HG02885 (cell line): ENCODE measurements at regions not wholly inside any gene's neighbourhood (a gene's known extent, or its start where the extent isn't known, plus 50 kb on each side); places are given as distances from the start of the nearest gene placed in this dataset.
"Not testable (repeated sequence)": the region's sequence is repeated elsewhere in the genome, so short reads cannot be mapped to it uniquely, and the experiment has no call there.

Experiments
- ATAC-seq: cut with Tn5 transposase; IDR thresholded peaks from one replicate; pipeline ENCODE4 v1.9.1; 2021; ENCODE audit warnings: mild to moderate bottlenecking; ENCODE audit not compliant: unreplicated experiment, poor library complexity

- no peak for ATAC-seq
Measured at GRCh38 chr2:7847321-7847720, 834.5 kb upstream of the ID2 start.

DNA sequence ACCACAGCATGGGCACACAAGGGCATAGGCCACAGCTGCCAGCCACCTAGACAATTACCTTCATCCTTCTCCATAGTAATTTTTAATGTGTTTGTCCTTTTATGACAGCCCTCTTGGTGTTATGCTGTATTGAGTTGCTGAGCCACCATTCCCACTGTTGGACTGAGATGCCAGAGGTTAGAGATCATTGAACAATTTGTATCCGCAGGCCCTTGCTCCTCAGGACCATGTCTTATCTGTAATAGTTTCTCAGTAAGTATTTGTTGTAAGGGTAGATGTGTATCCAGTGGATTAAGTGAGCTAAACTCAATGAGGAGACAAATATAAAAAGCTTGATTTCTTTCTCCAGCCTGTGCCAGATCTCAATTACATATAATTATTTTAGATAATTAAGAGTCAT is 832.8 kb upstream of the ID2 start:
- ATAC-seq = no peak

- no peak for ATAC-seq
Measured at GRCh38 chr2:7849531-7849930, 832.3 kb upstream of the ID2 start.

- ATAC-seq = no peak
Measured at GRCh38 chr2:7852546-7852945, 829.3 kb upstream of the ID2 start.

- ATAC-seq = no peak
Measured at GRCh38 chr2:7857904-7858303, 824.0 kb upstream of the ID2 start.

- no peak for ATAC-seq
Measured at GRCh38 chr2:7858624-7859023, 823.2 kb upstream of the ID2 start.

- ATAC-seq = no peak
Measured at GRCh38 chr2:7860693-7861092, 821.2 kb upstream of the ID2 start.

- no peak for ATAC-seq
Measured at GRCh38 chr2:7861910-7862702, 819.8 kb upstream of the ID2 start.

GRCh38 chr2:7866104-7866503 is 815.8 kb upstream of the ID2 start:
- no peak for ATAC-seq

GRCh38 chr2:7866825-7867224 is 815.0 kb upstream of the ID2 start:
- no peak for ATAC-seq

DNA sequence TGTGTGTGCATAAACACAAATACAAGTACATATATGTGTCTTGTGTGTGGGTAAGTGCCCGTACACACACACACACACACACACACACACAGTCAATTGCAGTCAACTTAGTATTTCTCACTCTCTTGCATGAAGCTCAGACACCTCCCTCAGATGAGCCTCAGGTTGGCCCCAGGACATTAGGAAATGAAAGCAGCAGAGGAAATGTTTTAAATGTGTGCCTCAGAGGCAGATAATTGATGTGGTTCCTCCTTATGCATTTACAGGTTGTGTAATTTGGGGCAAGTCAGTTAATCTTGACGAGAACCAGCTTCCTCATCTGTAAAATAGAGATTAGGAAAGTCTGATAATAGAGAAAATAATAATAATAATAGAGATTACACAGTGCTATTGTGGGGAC is 814.0 kb upstream of the ID2 start:
- no peak for ATAC-seq

DNA sequence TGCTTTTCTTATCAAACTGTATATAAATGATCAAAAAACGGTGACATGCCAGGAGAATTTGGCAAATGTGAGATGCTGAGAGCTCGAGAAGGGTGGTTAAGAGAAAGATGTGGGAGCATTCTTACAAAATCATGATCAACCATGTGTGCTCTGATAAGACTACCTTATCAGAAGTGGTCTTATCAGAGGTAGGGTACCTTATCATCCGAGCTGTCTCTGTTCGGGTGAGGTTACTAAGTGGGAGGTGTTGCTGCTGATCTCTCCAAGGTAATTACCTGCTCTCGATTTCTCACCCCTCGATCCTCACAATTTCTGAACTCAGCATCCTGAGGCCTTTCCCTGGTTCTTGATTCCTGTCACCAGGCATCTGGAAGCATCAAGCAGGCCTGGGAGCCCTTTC is 813.0 kb upstream of the ID2 start:
- no peak for ATAC-seq

DNA sequence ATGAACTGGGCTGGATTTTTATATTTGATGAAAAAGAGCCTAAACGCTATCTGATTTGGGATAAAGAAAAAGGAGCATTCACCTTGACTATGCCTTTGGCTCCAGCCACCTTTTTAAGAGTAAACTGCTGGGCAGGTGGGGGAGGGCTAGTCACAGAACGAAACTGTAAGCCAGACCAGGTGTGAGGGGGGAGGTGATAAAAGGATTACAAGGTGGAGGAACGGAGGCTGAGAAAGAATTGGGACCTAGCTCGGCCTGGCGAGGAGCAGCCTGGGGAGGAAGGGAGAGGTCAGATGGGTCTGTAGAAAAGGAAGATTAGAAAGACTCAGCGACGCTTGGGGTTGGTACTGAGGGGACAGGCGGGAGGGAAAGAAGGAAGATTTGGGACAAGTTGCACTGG is 805.4 kb upstream of the ID2 start:
- not testable (repeated sequence) for ATAC-seq

DNA sequence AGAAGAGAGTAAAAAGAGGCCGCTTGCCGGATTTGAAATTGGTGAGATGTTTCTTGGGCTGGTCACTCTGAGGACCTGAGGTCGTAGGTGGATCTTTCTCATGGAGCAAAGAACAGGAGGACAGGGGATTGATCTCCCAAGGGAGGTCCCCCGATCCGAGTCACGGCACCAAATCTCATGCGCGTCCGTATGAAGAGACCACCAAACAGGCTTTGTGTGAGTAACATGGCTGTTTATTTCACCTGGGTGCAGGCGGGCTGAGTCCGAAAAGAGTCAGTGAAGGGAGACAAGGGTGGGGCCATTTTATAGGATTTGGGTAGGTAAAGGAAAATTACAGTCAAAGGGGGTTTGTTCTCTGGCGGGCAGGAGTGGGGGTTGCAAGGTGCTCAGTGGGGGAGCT is 803.6 kb upstream of the ID2 start:
- not testable (repeated sequence) for ATAC-seq

- no peak for ATAC-seq
Measured at GRCh38 chr2:7878786-7879482, 802.9 kb upstream of the ID2 start.

- no peak for ATAC-seq
Measured at GRCh38 chr2:7879483-7879835, 802.4 kb upstream of the ID2 start.

DNA sequence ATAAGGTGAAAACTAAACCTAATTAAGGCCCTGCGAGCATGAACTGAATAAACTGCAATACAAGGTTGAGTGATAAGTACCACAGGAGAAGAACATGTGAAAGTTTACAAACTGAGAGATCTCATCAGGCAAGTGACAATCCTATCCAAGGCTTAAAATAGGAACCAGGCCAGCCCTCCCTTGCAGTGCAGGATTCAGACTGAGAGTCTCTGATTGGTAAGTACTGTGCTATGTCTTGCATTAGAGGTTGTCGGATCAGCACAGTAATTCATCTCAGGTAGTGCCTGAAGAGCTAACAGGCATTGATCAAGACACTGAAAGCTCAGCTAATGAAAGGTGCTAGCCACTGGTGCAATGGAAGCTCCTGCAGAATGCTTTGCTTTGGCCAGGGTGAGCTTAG is 801.7 kb upstream of the ID2 start:
- ATAC-seq = no peak

- ATAC-seq = no peak
Measured at GRCh38 chr2:7880566-7880965, 801.3 kb upstream of the ID2 start.

DNA sequence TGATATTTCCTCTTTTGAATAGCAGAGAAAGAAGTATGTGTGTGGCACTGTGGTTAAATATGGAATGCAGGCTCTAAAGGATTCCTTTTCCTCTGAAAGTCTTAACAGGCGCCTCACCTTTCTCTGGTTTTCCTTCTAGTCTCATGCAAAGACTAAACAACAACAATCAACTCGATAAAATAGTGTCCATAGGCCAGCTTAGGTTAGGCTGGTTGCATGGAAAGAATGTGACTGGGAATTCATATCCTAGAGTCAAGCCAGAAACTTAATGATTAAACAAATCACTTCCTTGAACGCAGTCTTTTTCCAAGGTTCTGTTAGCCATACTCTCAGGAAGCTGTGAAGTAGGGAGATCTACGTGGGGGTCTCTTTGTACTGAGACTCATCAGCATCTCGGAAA is 800.8 kb upstream of the ID2 start:
- no peak for ATAC-seq

DNA sequence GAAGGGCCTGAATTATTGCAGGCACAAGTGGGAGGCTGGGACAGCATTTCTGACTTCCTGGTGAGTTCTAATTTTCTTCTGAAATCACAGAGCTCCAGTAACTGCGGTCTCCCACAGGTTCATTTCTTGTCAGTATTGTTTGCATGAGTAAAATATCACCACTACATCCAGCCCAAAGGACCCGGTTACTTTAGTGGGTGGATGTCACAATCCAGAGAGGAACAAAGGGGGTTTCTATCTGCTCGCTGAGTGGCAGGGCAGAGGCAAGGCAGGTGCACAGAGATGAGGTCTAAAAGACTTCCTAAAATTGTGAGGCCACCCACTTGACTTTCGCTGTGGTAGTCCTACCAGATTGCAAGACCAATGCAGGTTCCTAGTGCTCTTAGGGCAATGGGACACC is 800.4 kb upstream of the ID2 start:
- peak; percentile 47 for ATAC-seq

- no peak for ATAC-seq
Measured at GRCh38 chr2:7882296-7882695, 799.6 kb upstream of the ID2 start.

DNA sequence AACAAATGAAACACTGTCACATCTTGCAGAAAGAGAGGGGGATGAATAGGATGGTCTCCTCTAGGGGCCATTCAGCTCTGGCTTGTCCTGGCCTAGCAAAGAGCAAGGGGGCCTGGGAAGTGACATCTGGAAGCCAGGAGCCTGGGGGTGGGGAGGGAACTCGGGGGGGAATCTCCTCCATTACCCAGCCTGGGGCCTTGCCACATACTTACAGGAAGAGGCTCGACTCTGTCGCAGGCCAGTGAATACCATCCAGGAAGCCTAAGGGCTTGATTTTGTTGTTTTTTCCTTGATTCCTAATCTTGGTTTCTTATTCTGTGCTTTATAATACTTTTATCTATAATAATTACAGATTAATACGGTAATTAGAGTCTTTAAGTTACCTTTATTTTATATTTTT is 797.5 kb upstream of the ID2 start:
- ATAC-seq = no peak
